Neural cell (in vitro differentiated cells): ENCODE measurements at regions not wholly inside any gene's neighbourhood (a gene's known extent, or its start where the extent isn't known, plus 50 kb on each side); places are given as distances from the start of the nearest gene placed in this dataset.

ENCODE experiments used
- H2AFZ ChIP-seq: fragments of 200-600, 300-800 bp; sonication (generic), shearing (Covaris generic); 2 replicates; pipeline ENCODE4 v1.6.0; 2014; ENCODE audit warnings: low read depth, mild to moderate bottlenecking, antibody characterized with exemption, low read length, moderate library complexity
- H3F3A ChIP-seq: fragments of 200-600 bp; shearing (Covaris generic); 2 replicates; pipeline ENCODE4 v1.6.1; 2016; ENCODE audit warnings: mild to moderate bottlenecking, moderate library complexity, mixed read lengths, antibody characterized with exemption, low read length; ENCODE audit not compliant: insufficient read depth, poor library complexity, severe bottlenecking
- H3K27ac ChIP-seq: fragments of 200-600, 300-800 bp; sonication (generic), shearing (Covaris generic); 2 replicates; pipeline ENCODE4 v1.5.1; 2014; ENCODE audit warnings: mild to moderate bottlenecking, low read length, moderate library complexity
- H3K27me3 ChIP-seq: fragments of 300-800, 200-600 bp; sonication (generic), shearing (Covaris generic); 2 replicates; pipeline ENCODE4 v1.6.0; 2014; ENCODE audit warnings: mild to moderate bottlenecking, low read depth, low read length, moderate library complexity; ENCODE audit not compliant: insufficient read depth
- H3K36me3 ChIP-seq: fragments of 300-800, 200-600 bp; sonication (generic), shearing (Covaris generic); 2 replicates; pipeline ENCODE4 v1.5.1; 2014; ENCODE audit warnings: mild to moderate bottlenecking, antibody characterized with exemption, low read length, moderate library complexity; ENCODE audit not compliant: insufficient read depth
- H3K4me2 ChIP-seq: fragments of 300-800, 200-600 bp; sonication (generic), shearing (Covaris generic); 2 replicates; pipeline ENCODE4 v1.6.0; 2014; ENCODE audit warnings: mild to moderate bottlenecking, low read length
- H3K4me3 ChIP-seq: fragments of 300-800, 200-600 bp; sonication (generic), shearing (Covaris generic); 2 replicates; pipeline ENCODE4 v1.5.1; 2014; ENCODE audit warnings: mild to moderate bottlenecking, low read length, moderate library complexity
- H3K79me2 ChIP-seq: fragments of 200-600 bp; shearing (Covaris generic); replicated peaks from 2 replicates; pipeline ENCODE4 v1.6.0; 2014; ENCODE audit warnings: mild to moderate bottlenecking, low read length, moderate library complexity; ENCODE audit not compliant: insufficient read depth
- H3K9ac ChIP-seq: fragments of 300-800, 200-600 bp; sonication (generic), shearing (Covaris generic); 2 replicates; pipeline ENCODE4 v1.6.1; 2016; ENCODE audit warnings: mild to moderate bottlenecking, low read length, mixed read lengths
- H3K9me2 ChIP-seq: fragments of 200-600 bp; shearing (Covaris generic); 2 replicates; pipeline ENCODE4 v1.6.1; 2016; ENCODE audit warnings: mild to moderate bottlenecking, low read length, mixed read lengths; ENCODE audit not compliant: insufficient read depth
- H3K9me3 ChIP-seq: fragments of 200-600, 300-800 bp; sonication (generic), shearing (Covaris generic); 2 replicates; pipeline ENCODE4 v1.6.1; 2016; ENCODE audit warnings: mild to moderate bottlenecking, mixed run types, low read length, moderate library complexity, mixed read lengths
- H4K20me1 ChIP-seq: fragments of 200-600 bp; shearing (Covaris generic); 2 replicates; pipeline ENCODE4 v1.6.1; 2016; ENCODE audit warnings: mild to moderate bottlenecking, mixed run types; ENCODE audit not compliant: insufficient read depth
- EP300 ChIP-seq: fragments of 450-650 bp; conservative IDR thresholded peaks from 2 replicates; pipeline ENCODE4 v1.6.1; 2014; ENCODE audit warnings: antibody characterized with exemption, mild to moderate bottlenecking, moderate library complexity; ENCODE audit not compliant: poor library complexity, severe bottlenecking
- EZH2 ChIP-seq: fragments of 200-600, 300-800 bp; shearing (Covaris generic), sonication (generic); IDR thresholded peaks from 2 replicates; pipeline ENCODE4 v1.6.1; 2014; ENCODE audit warnings: antibody characterized with exemption, low read length, borderline replicate concordance, mild to moderate bottlenecking; ENCODE audit not compliant: insufficient read depth, poor library complexity, severe bottlenecking
- MXI1 ChIP-seq: fragments of 450-650 bp; conservative IDR thresholded peaks from 2 replicates; pipeline ENCODE4 v1.6.1; 2014; ENCODE audit warnings: antibody characterized with exemption, mild to moderate bottlenecking; ENCODE audit not compliant: poor library complexity, severe bottlenecking
- POLR2AphosphoS5 ChIP-seq: IDR thresholded peaks from 2 replicates; pipeline ENCODE4 v1.6.1; 2012
- RAD21 ChIP-seq: fragments of 450-650 bp; conservative IDR thresholded peaks from 2 replicates; pipeline ENCODE4 v1.6.1; 2014; ENCODE audit warnings: antibody characterized with exemption, mild to moderate bottlenecking, moderate library complexity
- SMC3 ChIP-seq: fragments of 450-650 bp; conservative IDR thresholded peaks from 2 replicates; pipeline ENCODE4 v1.6.1; 2014; ENCODE audit warnings: antibody characterized with exemption, mild to moderate bottlenecking, moderate library complexity; ENCODE audit not compliant: poor library complexity
- TAF1 ChIP-seq: IDR thresholded peaks from 2 replicates; pipeline ENCODE4 v1.6.1; 2012; ENCODE audit warnings: low read depth
- TF ChIP-seq, protein P1 (sequence below): IDR thresholded peaks from 2 replicates; pipeline ENCODE4 v1.6.1; 2012; ENCODE audit warnings: borderline replicate concordance
- TF ChIP-seq, protein P2 (sequence below): fragments of 450-650 bp; IDR thresholded peaks from 2 replicates; pipeline ENCODE4 v1.5.1; 2014; ENCODE audit warnings: antibody characterized with exemption, mild to moderate bottlenecking, moderate library complexity; ENCODE audit not compliant: poor library complexity, severe bottlenecking

DNA sequence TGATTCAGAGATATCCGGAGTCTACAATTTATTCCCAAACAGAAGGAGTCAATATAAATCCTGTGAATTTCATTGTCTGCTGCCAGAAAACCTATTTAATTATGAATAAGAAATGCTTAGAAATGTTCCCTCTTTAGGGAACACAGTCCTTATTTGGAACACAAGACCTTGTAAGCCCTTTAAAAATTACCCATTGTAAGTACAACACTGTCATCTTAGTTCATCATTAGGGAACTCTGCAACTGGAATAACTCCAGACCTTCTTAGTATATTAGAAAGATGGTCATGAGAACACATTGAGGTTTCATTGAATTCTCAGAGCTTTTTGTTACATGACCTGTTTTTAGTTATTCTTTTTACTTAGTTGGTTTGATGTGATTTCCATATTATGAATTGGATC is 548.5 kb upstream of the KLF12 start:
- H4K20me1 ChIP-seq: no peaks in the 10 kb centered on the region
- H3K4me2 ChIP-seq: no peak overlapping the region
- H3K9me3 ChIP-seq: no peaks in the 10 kb centered on the region
- H3K4me3 ChIP-seq: no peak overlapping the region
- no peaks in the 10 kb centered on the region for H3F3A ChIP-seq
- H2AFZ ChIP-seq: no peak overlapping the region
- H3K9me2 ChIP-seq: no peaks in the 10 kb centered on the region
- TF ChIP-seq POLR2AphosphoS5 (no peak), EP300 (no peak), EZH2 (no peak), TAF1 (no peak), MXI1 (no peak)
- TF ChIP-seq, protein P1, sequence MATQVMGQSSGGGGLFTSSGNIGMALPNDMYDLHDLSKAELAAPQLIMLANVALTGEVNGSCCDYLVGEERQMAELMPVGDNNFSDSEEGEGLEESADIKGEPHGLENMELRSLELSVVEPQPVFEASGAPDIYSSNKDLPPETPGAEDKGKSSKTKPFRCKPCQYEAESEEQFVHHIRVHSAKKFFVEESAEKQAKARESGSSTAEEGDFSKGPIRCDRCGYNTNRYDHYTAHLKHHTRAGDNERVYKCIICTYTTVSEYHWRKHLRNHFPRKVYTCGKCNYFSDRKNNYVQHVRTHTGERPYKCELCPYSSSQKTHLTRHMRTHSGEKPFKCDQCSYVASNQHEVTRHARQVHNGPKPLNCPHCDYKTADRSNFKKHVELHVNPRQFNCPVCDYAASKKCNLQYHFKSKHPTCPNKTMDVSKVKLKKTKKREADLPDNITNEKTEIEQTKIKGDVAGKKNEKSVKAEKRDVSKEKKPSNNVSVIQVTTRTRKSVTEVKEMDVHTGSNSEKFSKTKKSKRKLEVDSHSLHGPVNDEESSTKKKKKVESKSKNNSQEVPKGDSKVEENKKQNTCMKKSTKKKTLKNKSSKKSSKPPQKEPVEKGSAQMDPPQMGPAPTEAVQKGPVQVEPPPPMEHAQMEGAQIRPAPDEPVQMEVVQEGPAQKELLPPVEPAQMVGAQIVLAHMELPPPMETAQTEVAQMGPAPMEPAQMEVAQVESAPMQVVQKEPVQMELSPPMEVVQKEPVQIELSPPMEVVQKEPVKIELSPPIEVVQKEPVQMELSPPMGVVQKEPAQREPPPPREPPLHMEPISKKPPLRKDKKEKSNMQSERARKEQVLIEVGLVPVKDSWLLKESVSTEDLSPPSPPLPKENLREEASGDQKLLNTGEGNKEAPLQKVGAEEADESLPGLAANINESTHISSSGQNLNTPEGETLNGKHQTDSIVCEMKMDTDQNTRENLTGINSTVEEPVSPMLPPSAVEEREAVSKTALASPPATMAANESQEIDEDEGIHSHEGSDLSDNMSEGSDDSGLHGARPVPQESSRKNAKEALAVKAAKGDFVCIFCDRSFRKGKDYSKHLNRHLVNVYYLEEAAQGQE: no peak
- no peak overlapping the region for H3K9ac ChIP-seq
- no peaks in the 10 kb centered on the region for H3K79me2 ChIP-seq
- no peaks in the 10 kb centered on the region for H3K36me3 ChIP-seq
- no peaks in the 10 kb centered on the region for H3K27me3 ChIP-seq
- no peak overlapping the region for H3K27ac ChIP-seq

DNA sequence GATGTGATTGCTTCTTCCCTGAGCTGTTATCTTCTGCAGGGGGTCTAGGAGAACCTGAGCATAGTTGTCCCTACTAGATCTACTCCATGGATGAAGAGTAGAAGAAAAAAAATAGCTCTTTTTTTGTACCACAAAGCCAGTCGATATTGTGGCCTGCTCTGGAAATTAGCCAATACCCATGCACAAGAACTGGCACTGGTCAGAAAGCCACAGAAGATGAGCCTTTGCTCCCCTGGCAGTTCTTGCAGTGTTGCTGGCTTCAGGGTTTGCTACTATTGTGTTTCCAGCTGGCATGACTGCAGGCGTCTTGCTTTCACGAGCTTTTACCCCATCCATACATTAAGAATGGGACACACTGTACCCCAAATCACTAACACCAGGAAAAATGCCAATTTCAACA is 547.7 kb upstream of the KLF12 start:
- no peak overlapping the region for H3K4me3 ChIP-seq
- no peak overlapping the region for H3K4me2 ChIP-seq
- H3K9me2 ChIP-seq: no peaks in the 10 kb centered on the region
- H3K9ac ChIP-seq: no peak overlapping the region
- H3F3A ChIP-seq: no peaks in the 10 kb centered on the region
- no peaks in the 10 kb centered on the region for H3K79me2 ChIP-seq
- H3K36me3 ChIP-seq: no peaks in the 10 kb centered on the region
- H3K9me3 ChIP-seq: no peaks in the 10 kb centered on the region
- H2AFZ ChIP-seq: no peak overlapping the region
- no peak overlapping the region for H3K27ac ChIP-seq
- no peaks in the 10 kb centered on the region for H3K27me3 ChIP-seq
- TF ChIP-seq, protein P2, sequence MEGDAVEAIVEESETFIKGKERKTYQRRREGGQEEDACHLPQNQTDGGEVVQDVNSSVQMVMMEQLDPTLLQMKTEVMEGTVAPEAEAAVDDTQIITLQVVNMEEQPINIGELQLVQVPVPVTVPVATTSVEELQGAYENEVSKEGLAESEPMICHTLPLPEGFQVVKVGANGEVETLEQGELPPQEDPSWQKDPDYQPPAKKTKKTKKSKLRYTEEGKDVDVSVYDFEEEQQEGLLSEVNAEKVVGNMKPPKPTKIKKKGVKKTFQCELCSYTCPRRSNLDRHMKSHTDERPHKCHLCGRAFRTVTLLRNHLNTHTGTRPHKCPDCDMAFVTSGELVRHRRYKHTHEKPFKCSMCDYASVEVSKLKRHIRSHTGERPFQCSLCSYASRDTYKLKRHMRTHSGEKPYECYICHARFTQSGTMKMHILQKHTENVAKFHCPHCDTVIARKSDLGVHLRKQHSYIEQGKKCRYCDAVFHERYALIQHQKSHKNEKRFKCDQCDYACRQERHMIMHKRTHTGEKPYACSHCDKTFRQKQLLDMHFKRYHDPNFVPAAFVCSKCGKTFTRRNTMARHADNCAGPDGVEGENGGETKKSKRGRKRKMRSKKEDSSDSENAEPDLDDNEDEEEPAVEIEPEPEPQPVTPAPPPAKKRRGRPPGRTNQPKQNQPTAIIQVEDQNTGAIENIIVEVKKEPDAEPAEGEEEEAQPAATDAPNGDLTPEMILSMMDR: no peak
- TF ChIP-seq TAF1: no peak
- no peak for TF ChIP-seq EP300
- no peak for TF ChIP-seq SMC3
- no peak for TF ChIP-seq EZH2
- TF ChIP-seq, protein P1: no peak
- no peak for TF ChIP-seq POLR2AphosphoS5
- TF ChIP-seq MXI1: no peak
- TF ChIP-seq RAD21: no peak
- H4K20me1 ChIP-seq: no peaks in the 10 kb centered on the region
